OCI-LY1 (cell line): ENCODE measurements at regions not wholly inside any gene's neighbourhood (a gene's known extent, or its start where the extent isn't known, plus 50 kb on each side); places are given as distances from the start of the nearest gene placed in this dataset.

ENCODE experiments used
- H2AFZ ChIP-seq: fragments of 200-600 bp; sonication (generic), shearing (Covaris generic); 2 replicates; pipeline ENCODE4 v1.6.0; 2014; ENCODE audit warnings: antibody characterized with exemption, mild to moderate bottlenecking, low read length
- H3F3A ChIP-seq: fragments of 200-600 bp; sonication (generic), shearing (Covaris generic); 2 replicates; pipeline ENCODE4 v1.6.0; 2014; ENCODE audit warnings: mild to moderate bottlenecking, antibody characterized with exemption, low read length, moderate library complexity; ENCODE audit not compliant: insufficient read depth
- H3K27ac ChIP-seq: fragments of 200-600 bp; sonication (generic); 2 replicates; pipeline ENCODE4 v1.5.1; 2014; ENCODE audit warnings: low read length, mixed run types, mild to moderate bottlenecking, low read depth; ENCODE audit not compliant: poor library complexity, severe bottlenecking
- H3K27me3 ChIP-seq: fragments of 200-600 bp; sonication (generic); 2 replicates; pipeline ENCODE4 v1.6.0; 2014; ENCODE audit warnings: antibody characterized with exemption, mild to moderate bottlenecking, low read length, moderate library complexity; ENCODE audit not compliant: insufficient read depth
- H3K36me3 ChIP-seq: fragments of 200-600 bp; sonication (generic); 2 replicates; pipeline ENCODE4 v1.6.1; 2014; ENCODE audit warnings: mild to moderate bottlenecking, antibody characterized with exemption, low read length, moderate library complexity, mixed read lengths; ENCODE audit not compliant: insufficient read depth
- H3K4me1 ChIP-seq: fragments of 200-600 bp; sonication (generic); 2 replicates; pipeline ENCODE4 v1.5.1; 2014; ENCODE audit warnings: mild to moderate bottlenecking, low read length, moderate library complexity; ENCODE audit not compliant: insufficient read depth, severe bottlenecking
- H3K4me2 ChIP-seq: fragments of 200-600 bp; sonication (generic), shearing (Covaris generic); 2 replicates; pipeline ENCODE4 v1.6.1; 2014; ENCODE audit warnings: low read length
- H3K4me3 ChIP-seq: fragments of 200-600 bp; sonication (generic); 2 replicates; pipeline ENCODE4 v1.5.1; 2014; ENCODE audit warnings: low read length, low read depth, mild to moderate bottlenecking, mixed read lengths; ENCODE audit not compliant: poor library complexity, severe bottlenecking
- H3K79me2 ChIP-seq: fragments of 200-600 bp; shearing (Covaris generic); 2 replicates; pipeline ENCODE4 v1.6.1; 2016; ENCODE audit warnings: mixed run types, low read length, mixed read lengths; ENCODE audit not compliant: insufficient read depth
- H3K9ac ChIP-seq: fragments of 200-600 bp; sonication (generic), shearing (Covaris generic); 2 replicates; pipeline ENCODE4 v1.6.1; 2014; ENCODE audit warnings: mild to moderate bottlenecking, low read length, mixed read lengths
- H3K9me2 ChIP-seq: fragments of 200-600 bp; sonication (generic), shearing (Covaris generic); 2 replicates; pipeline ENCODE4 v1.6.1; 2014; ENCODE audit warnings: low read depth, mild to moderate bottlenecking, low read length, mixed read lengths
- H3K9me3 ChIP-seq: fragments of 200-600 bp; shearing (Covaris generic); 2 replicates; pipeline ENCODE4 v1.6.1; 2014; ENCODE audit warnings: low read length, mixed read lengths
- H4K20me1 ChIP-seq: fragments of 200-600 bp; sonication (generic), shearing (Covaris generic); 2 replicates; pipeline ENCODE4 v1.6.0; 2016; ENCODE audit warnings: mild to moderate bottlenecking, low read length; ENCODE audit not compliant: insufficient read depth
- EZH2 ChIP-seq: fragments of 200-600 bp; sonication (generic), shearing (Covaris generic); IDR thresholded peaks from 2 replicates; pipeline ENCODE4 v1.8.0; 2017; ENCODE audit warnings: borderline replicate concordance, mixed run types, mild to moderate bottlenecking, antibody characterized with exemption, low read length, moderate library complexity, mixed read lengths
- TF ChIP-seq, protein P1 (sequence below): fragments of 200-600 bp; sonication (generic), shearing (Covaris generic); IDR thresholded peaks from 2 replicates; pipeline ENCODE4 v1.5.1; 2017; ENCODE audit warnings: mild to moderate bottlenecking, antibody characterized with exemption, low read length, moderate library complexity, mixed read lengths

GRCh38 chr1:222461941-222462340, 86.0 kb downstream of the HHIPL2 start:
- H3K4me3 ChIP-seq = no peak overlapping the region
- H4K20me1 ChIP-seq = no peaks in the 10 kb centered on the region
- H3K79me2 ChIP-seq = no peaks in the 10 kb centered on the region
- no peaks in the 10 kb centered on the region for H3K9me3 ChIP-seq
- H3K36me3 ChIP-seq = no peaks in the 10 kb centered on the region; the same call in 1 of the 2 replicates
- H3K4me2 ChIP-seq = no peak overlapping the region
- H3K27me3 ChIP-seq = peaks cover 5% of the 10 kb centered on the region; the same call in 1 of the 2 replicates
- H3F3A ChIP-seq = no peaks in the 10 kb centered on the region
- H3K9me2 ChIP-seq = no peaks in the 10 kb centered on the region
- no peak overlapping the region for H2AFZ ChIP-seq
- TF ChIP-seq, protein P1, sequence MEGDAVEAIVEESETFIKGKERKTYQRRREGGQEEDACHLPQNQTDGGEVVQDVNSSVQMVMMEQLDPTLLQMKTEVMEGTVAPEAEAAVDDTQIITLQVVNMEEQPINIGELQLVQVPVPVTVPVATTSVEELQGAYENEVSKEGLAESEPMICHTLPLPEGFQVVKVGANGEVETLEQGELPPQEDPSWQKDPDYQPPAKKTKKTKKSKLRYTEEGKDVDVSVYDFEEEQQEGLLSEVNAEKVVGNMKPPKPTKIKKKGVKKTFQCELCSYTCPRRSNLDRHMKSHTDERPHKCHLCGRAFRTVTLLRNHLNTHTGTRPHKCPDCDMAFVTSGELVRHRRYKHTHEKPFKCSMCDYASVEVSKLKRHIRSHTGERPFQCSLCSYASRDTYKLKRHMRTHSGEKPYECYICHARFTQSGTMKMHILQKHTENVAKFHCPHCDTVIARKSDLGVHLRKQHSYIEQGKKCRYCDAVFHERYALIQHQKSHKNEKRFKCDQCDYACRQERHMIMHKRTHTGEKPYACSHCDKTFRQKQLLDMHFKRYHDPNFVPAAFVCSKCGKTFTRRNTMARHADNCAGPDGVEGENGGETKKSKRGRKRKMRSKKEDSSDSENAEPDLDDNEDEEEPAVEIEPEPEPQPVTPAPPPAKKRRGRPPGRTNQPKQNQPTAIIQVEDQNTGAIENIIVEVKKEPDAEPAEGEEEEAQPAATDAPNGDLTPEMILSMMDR = no peak
- TF ChIP-seq EZH2 = no peak
- no peak overlapping the region for H3K9ac ChIP-seq
- H3K27ac ChIP-seq = no peak overlapping the region
- peaks cover 13% of the 10 kb centered on the region for H3K4me1 ChIP-seq

DNA sequence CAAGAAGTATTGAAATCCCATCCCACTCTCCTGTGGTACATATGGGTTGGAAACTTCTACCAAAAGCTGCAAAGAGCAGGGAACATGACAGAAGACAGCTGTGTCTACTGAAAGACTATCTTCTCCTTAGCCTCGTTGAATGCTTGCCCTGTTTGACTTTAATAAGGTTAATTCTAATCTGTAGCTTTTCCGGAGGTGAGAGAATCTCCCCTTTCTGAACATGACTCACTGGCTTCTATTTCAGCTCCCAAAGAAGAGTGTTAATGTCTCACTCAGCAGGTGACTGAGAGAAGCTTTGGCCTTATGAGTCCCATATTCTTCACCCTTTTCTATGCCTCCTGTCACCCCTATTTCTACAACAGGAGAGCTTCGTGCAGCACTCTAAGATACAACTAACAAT, 88.3 kb downstream of the HHIPL2 start:
- Histone ChIP-seq H3K4me3 (no peak overlapping the region), H3K79me2 (no peaks in the 10 kb centered on the region), H3K27me3 (peaks cover 5% of the 10 kb centered on the region), H3K4me1 (peaks cover 12% of the 10 kb centered on the region), H3K9me3 (no peaks in the 10 kb centered on the region), H2AFZ (no peak overlapping the region), H3K9ac (no peak overlapping the region), H3K36me3 (no peaks in the 10 kb centered on the region; the same call in 1 of the 2 replicates), H3F3A (no peaks in the 10 kb centered on the region), H3K4me2 (no peak overlapping the region), H3K9me2 (no peaks in the 10 kb centered on the region), H3K27ac (no peak overlapping the region), H4K20me1 (no peaks in the 10 kb centered on the region)
- TF ChIP-seq EZH2 = no peak
- TF ChIP-seq, protein P1 = no peak

GRCh38 chr1:222457513-222457912, 90.4 kb downstream of the HHIPL2 start:
- Histone ChIP-seq H3K27ac (no peak overlapping the region), H3K9me2 (no peaks in the 10 kb centered on the region), H3K4me3 (no peak overlapping the region), H3K9ac (no peak overlapping the region), H2AFZ (no peak overlapping the region), H3F3A (no peaks in the 10 kb centered on the region), H3K27me3 (peaks cover 5% of the 10 kb centered on the region), H4K20me1 (no peaks in the 10 kb centered on the region), H3K4me2 (no peak overlapping the region), H3K4me1 (peaks cover 11% of the 10 kb centered on the region), H3K9me3 (no peaks in the 10 kb centered on the region), H3K79me2 (no peaks in the 10 kb centered on the region), H3K36me3 (no peaks in the 10 kb centered on the region; the same call in 1 of the 2 replicates)
- TF ChIP-seq EZH2 = no peak

DNA sequence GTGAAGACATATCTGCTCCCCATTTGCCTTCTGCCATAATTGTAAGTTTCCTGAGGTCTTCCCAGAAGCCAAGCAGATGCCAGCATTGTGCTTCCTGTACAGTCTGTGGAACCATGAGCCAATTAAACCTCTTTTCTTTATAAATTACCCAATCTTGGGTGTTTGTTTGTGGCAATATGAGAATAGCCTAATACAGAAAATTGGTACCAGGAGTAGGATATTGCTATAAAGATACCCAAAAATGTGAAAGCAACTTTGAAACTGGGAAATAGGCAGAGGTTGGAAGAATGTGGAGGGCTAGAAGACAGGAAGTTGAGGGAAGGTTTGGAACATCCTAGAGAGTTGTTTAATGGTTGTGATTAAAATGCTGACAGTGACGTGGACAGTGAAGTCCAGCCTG, 90.8 kb downstream of the HHIPL2 start:
- Histone ChIP-seq H3K4me1 (peaks cover 11% of the 10 kb centered on the region), H3K36me3 (no peaks in the 10 kb centered on the region; the same call in 1 of the 2 replicates), H3K27me3 (peaks cover 5% of the 10 kb centered on the region), H3K9ac (no peak overlapping the region), H2AFZ (no peak overlapping the region), H3F3A (no peaks in the 10 kb centered on the region), H3K9me3 (no peaks in the 10 kb centered on the region), H3K9me2 (no peaks in the 10 kb centered on the region), H3K4me3 (no peak overlapping the region), H3K4me2 (no peak overlapping the region), H4K20me1 (no peaks in the 10 kb centered on the region), H3K27ac (no peak overlapping the region), H3K79me2 (no peaks in the 10 kb centered on the region)
- TF ChIP-seq, protein P1 = no peak
- no peak for TF ChIP-seq EZH2
